ENCODE measurements at regions not wholly inside any gene's neighbourhood (a gene's known extent, or its start where the extent isn't known, plus 50 kb on each side); places are given as distances from the start of the nearest gene placed in this dataset.

DNA sequence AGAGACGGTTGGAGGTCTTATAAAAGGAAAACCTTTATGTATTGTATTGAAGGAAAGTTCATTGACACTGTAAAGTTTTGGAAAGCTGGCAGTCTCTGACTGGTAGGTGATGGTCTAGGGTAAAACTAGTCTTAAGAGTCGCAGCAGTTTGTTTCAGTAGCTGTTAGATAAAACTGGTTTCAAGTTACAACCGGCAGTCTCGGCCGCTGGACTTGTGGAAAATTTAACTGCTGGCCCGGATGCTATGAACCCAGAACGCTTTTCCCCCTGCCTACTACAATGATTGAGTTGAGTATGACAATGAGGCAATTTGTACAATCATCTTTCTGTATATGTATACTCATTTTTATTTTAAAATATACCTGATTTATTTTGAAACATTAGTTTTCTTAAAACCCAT lies 1426.9 kb downstream of the AACS start:
- Histone ChIP-seq H2AFZ (ENCODE audit: low read depth, low read length) (no peak overlapping the region), H3K36me3 (ENCODE audit: insufficient read depth, low read length) (no peaks in the 10 kb centered on the region), H3K27me3 (ENCODE audit: insufficient read depth, low read length) (no peaks in the 10 kb centered on the region), H3K9me3 (ENCODE audit: low read length) (no peaks in the 10 kb centered on the region), H3K4me1 (ENCODE audit: insufficient read depth, low read length) (no peaks in the 10 kb centered on the region), H3K4me3 (ENCODE audit: low read length) (no peak overlapping the region)

DNA sequence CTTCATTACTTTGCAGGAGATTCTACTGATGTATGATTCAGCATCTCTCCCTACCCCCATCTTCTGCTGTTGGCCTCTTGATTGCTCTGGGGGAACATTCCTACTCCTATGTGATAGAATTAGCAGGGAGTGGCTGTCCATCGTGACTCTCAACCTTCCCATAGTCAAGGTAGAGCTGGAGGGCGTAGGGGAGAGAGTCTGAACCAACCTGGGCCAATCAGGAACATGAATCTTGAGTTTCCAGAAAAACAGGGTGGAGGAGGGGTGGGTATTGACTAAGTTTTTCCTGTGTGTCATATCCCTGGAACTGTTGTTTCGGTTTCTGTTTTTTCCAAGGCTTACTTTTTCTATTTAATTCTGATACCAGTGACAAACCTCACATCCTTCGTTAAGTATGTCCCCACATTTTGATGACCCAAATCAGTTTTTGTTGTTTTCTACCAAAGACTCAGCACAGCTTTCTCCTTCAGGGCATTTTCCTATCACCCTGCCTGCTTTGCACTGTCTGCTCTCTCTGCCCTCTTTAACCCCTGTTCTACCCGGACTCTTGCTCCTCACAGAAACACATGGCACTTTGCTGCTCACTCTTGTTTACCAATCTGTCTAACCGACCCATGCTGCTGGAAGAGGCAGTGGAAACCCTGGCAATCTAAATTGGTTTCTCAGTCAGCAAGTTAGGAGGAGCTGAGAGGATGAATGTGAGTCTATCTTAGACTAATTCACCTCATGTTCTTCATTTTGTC lies 1428.3 kb downstream of the AACS start:
- Histone ChIP-seq H3K36me3 (ENCODE audit: insufficient read depth, low read length) (no peaks in the 10 kb centered on the region), H3K9me3 (ENCODE audit: low read length) (no peaks in the 10 kb centered on the region), H3K4me1 (ENCODE audit: insufficient read depth, low read length) (no peaks in the 10 kb centered on the region), H3K27me3 (ENCODE audit: insufficient read depth, low read length) (no peaks in the 10 kb centered on the region), H3K4me3 (ENCODE audit: low read length) (no peak overlapping the region), H2AFZ (ENCODE audit: low read depth, low read length) (no peak overlapping the region)

DNA sequence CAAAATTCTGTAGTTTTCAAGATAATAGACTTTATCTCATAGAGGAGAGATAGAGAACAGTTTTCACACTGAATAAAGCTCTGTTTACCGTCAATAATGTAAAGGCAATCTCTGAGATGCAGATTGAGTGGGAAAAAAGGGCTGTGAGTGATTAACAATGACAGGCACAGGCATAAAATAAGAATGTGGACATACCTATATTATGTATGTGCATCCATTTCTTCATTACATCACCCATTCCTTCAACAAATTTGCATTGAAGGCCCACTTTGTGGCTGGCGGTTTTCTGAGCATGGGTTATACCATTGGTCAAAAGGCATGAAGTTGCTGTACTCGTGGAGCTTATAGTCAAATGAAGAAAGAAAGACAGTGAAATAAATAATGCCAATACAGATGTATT lies 1431.0 kb downstream of the AACS start:
- H3K4me3 ChIP-seq (ENCODE audit: low read length) = no peak overlapping the region
- no peak overlapping the region for H2AFZ ChIP-seq (ENCODE audit: low read depth, low read length)
- no peaks in the 10 kb centered on the region for H3K36me3 ChIP-seq (ENCODE audit: insufficient read depth, low read length)
- no peaks in the 10 kb centered on the region for H3K27me3 ChIP-seq (ENCODE audit: insufficient read depth, low read length)
- no peaks in the 10 kb centered on the region for H3K9me3 ChIP-seq (ENCODE audit: low read length)
- H3K4me1 ChIP-seq (ENCODE audit: insufficient read depth, low read length) = no peaks in the 10 kb centered on the region

DNA sequence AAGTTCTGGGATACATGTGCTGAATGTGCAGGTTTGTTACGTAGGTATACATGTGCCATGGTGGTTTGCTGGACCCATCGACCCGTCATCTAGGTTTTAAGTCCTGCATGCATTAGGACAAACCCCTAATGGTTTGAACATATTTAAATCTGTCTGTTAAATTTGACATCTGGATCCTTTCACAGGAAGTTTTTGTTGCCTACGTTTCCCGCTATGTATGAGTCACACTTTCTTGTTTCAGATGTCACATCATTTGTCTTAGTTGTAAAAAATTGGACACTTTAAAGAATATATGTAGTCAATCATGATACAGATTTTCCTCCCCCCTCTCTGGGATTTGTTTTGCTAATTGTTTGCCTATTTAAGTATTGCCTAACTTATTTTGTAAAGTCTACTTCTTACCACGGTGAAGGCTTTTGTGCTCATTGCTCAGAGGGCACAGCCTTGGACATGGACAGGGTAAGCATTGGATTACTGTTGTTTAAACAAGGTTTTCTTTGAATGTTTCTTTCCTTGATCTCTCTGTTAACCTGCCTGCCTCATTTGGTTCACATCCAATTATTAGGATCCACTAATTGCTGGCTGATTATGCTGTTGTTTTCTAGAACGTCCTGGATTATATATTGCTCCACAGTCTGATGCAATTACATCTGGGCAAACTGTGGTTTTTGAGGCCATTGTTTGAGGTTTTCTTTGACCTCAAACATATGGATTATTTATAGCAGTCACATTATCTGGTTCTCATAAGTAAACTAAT lies 1441.4 kb downstream of the AACS start:
- no peak overlapping the region for H3K4me3 ChIP-seq (ENCODE audit: low read length)
- no peak overlapping the region for H2AFZ ChIP-seq (ENCODE audit: low read depth, low read length)
- no peaks in the 10 kb centered on the region for H3K4me1 ChIP-seq (ENCODE audit: insufficient read depth, low read length)
- H3K36me3 ChIP-seq (ENCODE audit: insufficient read depth, low read length) = no peaks in the 10 kb centered on the region
- no peaks in the 10 kb centered on the region for H3K27me3 ChIP-seq (ENCODE audit: insufficient read depth, low read length)
- no peaks in the 10 kb centered on the region for H3K9me3 ChIP-seq (ENCODE audit: low read length)

DNA sequence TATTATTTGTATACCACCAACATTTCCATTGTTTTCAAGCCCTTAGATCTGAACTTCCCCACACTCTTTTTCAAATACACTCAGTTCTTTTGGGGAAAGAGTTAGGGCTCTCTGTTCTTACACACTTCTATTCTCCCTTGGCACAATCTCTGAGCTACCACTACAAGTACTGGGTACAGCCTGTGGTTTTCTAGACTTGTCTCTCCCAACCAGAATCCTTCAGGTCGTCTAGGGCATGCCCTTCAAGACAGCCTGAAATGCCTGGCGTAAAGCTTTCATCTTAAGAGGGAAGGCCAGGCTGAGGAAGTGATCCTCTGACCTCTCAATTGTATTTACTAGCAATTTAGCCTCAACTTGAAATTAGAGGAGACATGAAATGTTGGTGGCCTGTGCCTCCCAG lies 1442.0 kb downstream of the AACS start:
- Histone ChIP-seq H3K36me3 (ENCODE audit: insufficient read depth, low read length) (no peaks in the 10 kb centered on the region), H2AFZ (ENCODE audit: low read depth, low read length) (no peak overlapping the region), H3K4me3 (ENCODE audit: low read length) (no peak overlapping the region), H3K4me1 (ENCODE audit: insufficient read depth, low read length) (no peaks in the 10 kb centered on the region), H3K27me3 (ENCODE audit: insufficient read depth, low read length) (no peaks in the 10 kb centered on the region), H3K9me3 (ENCODE audit: low read length) (no peaks in the 10 kb centered on the region)

DNA sequence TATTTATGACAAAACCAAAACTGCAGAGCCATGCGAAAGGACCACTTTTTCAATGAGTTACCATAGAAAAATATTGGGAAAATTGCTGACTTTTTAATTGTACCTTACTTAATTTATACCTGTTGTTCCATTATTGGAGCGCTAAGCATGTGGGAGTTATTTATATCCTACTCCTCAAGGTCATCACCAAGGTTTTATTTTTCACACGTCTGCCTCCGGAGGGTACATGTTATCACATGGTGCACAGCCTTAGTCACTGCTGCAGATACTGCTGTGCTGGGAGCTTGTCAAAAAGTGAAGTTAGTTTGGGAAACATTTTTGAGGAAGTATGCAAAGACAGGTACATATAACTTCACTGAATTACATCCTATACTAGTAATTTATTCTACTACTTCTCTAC lies 1444.3 kb downstream of the AACS start:
- Histone ChIP-seq H3K4me3 (ENCODE audit: low read length) (no peak overlapping the region), H3K36me3 (ENCODE audit: insufficient read depth, low read length) (no peaks in the 10 kb centered on the region), H3K9me3 (ENCODE audit: low read length) (no peaks in the 10 kb centered on the region), H3K4me1 (ENCODE audit: insufficient read depth, low read length) (no peaks in the 10 kb centered on the region), H2AFZ (ENCODE audit: low read depth, low read length) (no peak overlapping the region), H3K27me3 (ENCODE audit: insufficient read depth, low read length) (no peaks in the 10 kb centered on the region)

DNA sequence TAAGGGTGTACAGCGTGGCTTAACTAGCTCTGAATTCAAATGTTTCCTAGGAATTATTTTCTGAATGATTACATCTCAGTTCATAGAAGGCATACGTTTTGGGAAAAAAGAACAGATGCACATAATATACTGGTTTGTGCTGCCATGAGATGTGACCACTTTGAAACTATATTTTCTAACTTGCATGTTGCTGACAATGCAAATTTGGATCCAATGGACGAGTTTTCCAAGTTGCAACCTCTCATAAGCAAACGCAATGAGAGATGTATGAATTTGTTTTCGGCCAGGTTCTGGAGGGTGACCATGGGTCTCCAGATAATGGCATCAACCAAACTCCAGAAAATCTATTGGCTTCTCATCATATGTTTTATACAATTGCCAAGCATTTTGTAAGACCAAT lies 1445.4 kb downstream of the AACS start:
- Histone ChIP-seq H2AFZ (ENCODE audit: low read depth, low read length) (no peak overlapping the region), H3K4me3 (ENCODE audit: low read length) (no peak overlapping the region), H3K27me3 (ENCODE audit: insufficient read depth, low read length) (no peaks in the 10 kb centered on the region), H3K4me1 (ENCODE audit: insufficient read depth, low read length) (no peaks in the 10 kb centered on the region), H3K9me3 (ENCODE audit: low read length) (no peaks in the 10 kb centered on the region), H3K36me3 (ENCODE audit: insufficient read depth, low read length) (no peaks in the 10 kb centered on the region)

DNA sequence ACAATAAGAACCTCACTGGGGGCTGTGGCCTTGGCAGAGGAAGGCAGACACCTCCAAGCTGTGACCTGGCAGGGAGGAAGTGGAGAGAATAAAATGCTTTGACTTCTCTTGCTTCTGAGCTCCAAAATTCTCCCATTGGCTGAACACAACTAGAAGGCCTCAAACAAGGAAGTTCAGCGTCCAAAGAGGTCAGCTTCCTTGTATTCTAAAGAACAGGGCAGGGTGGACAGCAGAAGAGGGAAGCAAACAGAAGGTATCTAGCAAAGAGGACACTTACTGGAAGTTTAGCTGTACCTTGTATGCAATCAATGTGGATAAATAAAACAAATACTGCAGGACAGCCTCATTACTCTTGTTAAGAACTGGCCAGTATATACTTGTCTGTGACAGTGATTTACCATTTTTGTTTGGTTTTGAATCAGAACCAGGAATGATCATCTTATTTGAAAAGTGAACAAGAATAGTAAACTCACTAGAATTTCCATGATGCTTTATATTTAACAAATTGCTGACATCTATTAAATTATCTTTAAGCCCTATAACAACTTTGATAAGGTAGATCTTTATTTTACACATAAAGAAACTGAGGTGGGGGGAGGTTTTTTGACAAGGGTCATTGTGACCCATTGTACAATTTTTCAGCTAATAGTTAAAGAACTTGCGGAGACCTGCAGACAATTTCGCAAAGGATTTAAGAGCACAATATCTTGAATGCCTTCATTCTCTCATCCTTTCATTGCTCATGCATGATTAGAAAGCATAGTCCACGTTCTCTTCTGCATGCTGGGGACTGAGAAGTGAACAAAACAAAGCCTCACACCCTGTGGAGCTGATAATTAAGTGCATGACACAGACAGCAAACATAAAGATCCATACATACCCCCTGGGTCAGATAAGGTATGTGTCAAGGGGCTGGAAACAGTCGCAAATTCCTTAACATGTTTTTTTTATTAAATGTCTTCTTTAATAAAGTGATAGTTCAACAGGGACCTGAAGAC lies 1448.0 kb downstream of the AACS start:
- Histone ChIP-seq H3K9me3 (ENCODE audit: low read length) (no peaks in the 10 kb centered on the region), H3K27me3 (ENCODE audit: insufficient read depth, low read length) (no peaks in the 10 kb centered on the region), H3K36me3 (ENCODE audit: insufficient read depth, low read length) (no peaks in the 10 kb centered on the region), H2AFZ (ENCODE audit: low read depth, low read length) (no peak overlapping the region), H3K4me1 (ENCODE audit: insufficient read depth, low read length) (no peaks in the 10 kb centered on the region), H3K4me3 (ENCODE audit: low read length) (no peak overlapping the region)

DNA sequence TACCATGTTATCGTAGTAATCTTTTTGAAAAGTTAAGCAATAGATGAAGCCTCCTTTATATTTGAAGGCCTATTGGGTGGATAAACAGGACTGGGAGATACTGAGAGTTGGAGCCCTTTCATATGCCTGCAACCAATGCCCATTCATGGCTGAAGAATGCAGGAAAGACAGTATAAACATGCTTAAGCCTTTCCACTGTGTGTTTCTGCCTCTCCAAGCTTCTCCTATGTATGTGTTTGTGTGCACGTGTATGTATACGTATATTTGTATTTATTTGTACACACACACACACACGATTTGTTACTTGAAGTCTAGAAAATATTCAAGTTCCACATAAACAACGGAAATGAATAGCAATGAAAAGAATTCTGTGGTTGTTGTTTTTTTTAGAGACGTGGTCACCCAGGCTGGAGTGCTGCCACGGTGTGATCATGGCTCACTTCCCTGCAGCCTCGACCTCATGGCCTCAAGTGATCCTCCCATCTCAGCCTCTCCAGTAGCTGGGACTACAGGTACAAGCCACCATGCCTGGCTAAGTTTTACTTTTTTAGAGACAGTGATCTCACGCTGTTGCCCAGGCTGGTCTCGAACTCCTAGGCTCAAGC lies 1453.5 kb downstream of the AACS start:
- H2AFZ ChIP-seq (ENCODE audit: low read depth, low read length) = no peak overlapping the region
- H3K9me3 ChIP-seq (ENCODE audit: low read length) = no peaks in the 10 kb centered on the region
- no peaks in the 10 kb centered on the region for H3K4me1 ChIP-seq (ENCODE audit: insufficient read depth, low read length)
- no peaks in the 10 kb centered on the region for H3K27me3 ChIP-seq (ENCODE audit: insufficient read depth, low read length)
- H3K36me3 ChIP-seq (ENCODE audit: insufficient read depth, low read length) = no peaks in the 10 kb centered on the region
- H3K4me3 ChIP-seq (ENCODE audit: low read length) = no peak overlapping the region

DNA sequence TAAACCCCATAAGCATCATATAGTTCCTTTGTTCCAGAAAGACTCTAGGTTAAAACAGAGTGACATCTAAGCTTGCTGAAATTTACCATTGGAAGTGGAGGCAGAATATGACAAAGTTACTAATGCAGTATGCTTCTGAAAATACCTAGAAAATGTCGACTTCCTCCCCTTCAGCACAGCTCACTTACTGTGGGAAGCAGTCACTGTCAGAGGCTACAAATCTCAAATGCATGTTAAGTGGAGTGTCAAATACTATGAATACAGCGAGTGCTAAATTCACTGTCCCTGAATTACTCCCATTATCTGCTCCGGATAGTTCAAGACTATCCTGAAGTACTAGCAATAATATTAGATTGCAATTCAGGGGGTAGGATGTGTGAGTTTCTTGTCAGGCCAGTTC lies 1454.6 kb downstream of the AACS start:
- H3K4me1 ChIP-seq (ENCODE audit: insufficient read depth, low read length) = no peaks in the 10 kb centered on the region
- no peaks in the 10 kb centered on the region for H3K36me3 ChIP-seq (ENCODE audit: insufficient read depth, low read length)
- no peak overlapping the region for H3K4me3 ChIP-seq (ENCODE audit: low read length)
- H2AFZ ChIP-seq (ENCODE audit: low read depth, low read length) = no peak overlapping the region
- H3K9me3 ChIP-seq (ENCODE audit: low read length) = no peaks in the 10 kb centered on the region
- H3K27me3 ChIP-seq (ENCODE audit: insufficient read depth, low read length) = no peaks in the 10 kb centered on the region

DNA sequence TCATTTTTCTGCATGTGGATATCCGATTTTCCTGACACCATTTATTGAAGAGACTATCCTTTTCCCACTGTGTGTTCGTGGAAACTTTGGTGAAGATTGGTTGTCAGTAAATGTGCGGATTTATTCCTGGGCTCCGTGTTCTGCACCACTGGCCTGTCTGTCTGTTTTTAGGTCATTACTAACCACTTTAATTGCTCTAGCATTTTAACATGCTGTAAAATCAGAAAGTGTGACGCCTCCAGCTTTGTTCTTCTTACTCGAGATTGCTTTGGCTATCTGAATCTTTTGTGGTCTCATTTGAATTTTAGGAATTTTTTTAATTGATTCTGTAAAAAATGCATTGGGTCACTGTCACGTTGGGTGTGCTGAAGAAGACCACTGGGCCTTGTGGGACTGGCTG lies 1458.7 kb downstream of the AACS start:
- H3K27me3 ChIP-seq (ENCODE audit: insufficient read depth, low read length) = no peaks in the 10 kb centered on the region
- H2AFZ ChIP-seq (ENCODE audit: low read depth, low read length) = no peak overlapping the region
- H3K4me1 ChIP-seq (ENCODE audit: insufficient read depth, low read length) = no peaks in the 10 kb centered on the region
- no peaks in the 10 kb centered on the region for H3K36me3 ChIP-seq (ENCODE audit: insufficient read depth, low read length)
- no peaks in the 10 kb centered on the region for H3K9me3 ChIP-seq (ENCODE audit: low read length)
- no peak overlapping the region for H3K4me3 ChIP-seq (ENCODE audit: low read length)

DNA sequence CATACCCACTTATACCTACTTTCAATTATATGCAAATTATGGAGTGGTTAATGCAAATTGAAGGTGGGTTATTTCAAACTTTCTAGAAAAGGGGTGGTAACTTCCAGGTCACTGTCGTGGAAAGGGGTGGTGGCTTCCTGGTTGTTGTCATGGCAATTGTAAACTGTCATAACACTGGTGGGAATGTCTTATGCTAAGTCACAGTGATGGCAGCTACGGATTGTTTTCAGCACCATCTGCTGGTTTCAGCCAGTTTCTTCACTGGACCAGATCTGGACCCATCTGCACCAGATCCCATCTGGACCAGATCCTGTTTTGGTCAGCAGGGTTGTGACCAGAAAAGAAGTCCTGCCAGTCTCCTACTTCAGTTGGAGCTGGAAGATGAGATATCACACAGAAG lies 1469.3 kb downstream of the AACS start:
- Histone ChIP-seq H3K4me3 (ENCODE audit: low read length) (no peak overlapping the region), H2AFZ (ENCODE audit: low read depth, low read length) (no peak overlapping the region), H3K27me3 (ENCODE audit: insufficient read depth, low read length) (no peaks in the 10 kb centered on the region), H3K9me3 (ENCODE audit: low read length) (no peaks in the 10 kb centered on the region), H3K4me1 (ENCODE audit: insufficient read depth, low read length) (no peaks in the 10 kb centered on the region), H3K36me3 (ENCODE audit: insufficient read depth, low read length) (no peaks in the 10 kb centered on the region)

DNA sequence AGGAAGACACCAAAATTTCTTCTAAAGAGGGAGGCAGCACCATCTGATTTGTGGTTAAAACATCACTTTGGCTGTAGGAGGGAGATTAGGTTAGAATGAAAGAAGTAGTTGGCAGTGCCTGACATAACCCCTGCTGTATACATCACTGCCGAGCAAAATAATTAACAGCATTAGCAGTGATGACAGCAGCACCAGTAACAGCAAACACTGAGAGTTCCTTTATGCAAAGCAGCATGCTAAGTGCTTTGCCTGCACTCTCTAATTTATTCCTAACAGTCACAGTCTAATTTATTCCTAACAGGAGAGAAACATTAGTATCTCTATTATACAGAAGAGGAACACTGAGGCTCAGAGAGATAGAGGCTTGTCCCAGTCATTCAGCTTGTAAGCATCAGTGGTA lies 1469.7 kb downstream of the AACS start:
- no peaks in the 10 kb centered on the region for H3K27me3 ChIP-seq (ENCODE audit: insufficient read depth, low read length)
- H3K4me1 ChIP-seq (ENCODE audit: insufficient read depth, low read length) = no peaks in the 10 kb centered on the region
- no peak overlapping the region for H2AFZ ChIP-seq (ENCODE audit: low read depth, low read length)

More for the DNA sequence above, 1469.7 kb downstream of the AACS start:
- Histone ChIP-seq H3K4me3 (ENCODE audit: low read length) (no peak overlapping the region), H3K9me3 (ENCODE audit: low read length) (no peaks in the 10 kb centered on the region), H3K36me3 (ENCODE audit: insufficient read depth, low read length) (no peaks in the 10 kb centered on the region)
